HEK293 (cell line): ENCODE measurements at regions not wholly inside any gene's neighbourhood (a gene's known extent, or its start where the extent isn't known, plus 50 kb on each side); places are given as distances from the start of the nearest gene placed in this dataset.
A peak's percentile ranks its signal among the peaks of the same experiment; 100 is the strongest.

Experiments used
- CTCF ChIA-PET: fragments of 350-600 bp; formaldehyde crosslinking; extraction: SDS; loops from one replicate; lab custom pipeline; 2021; ENCODE audit warnings: antibody characterized with exemption; lab: Yijun Ruan, JAX
- POLR2A ChIA-PET: fragments of 300-600 bp; formaldehyde crosslinking; extraction: SDS; loops from one replicate; lab custom pipeline; 2020; ENCODE audit warnings: antibody characterized with exemption, inconsistent platforms; lab: Yijun Ruan, JAX
- H3K27ac ChIP-seq: fragments of 200-500 bp; sonication (Bioruptor generic); 2 replicates; pipeline ENCODE4 v1.5.1; 2014; ENCODE audit warnings: low read depth, low read length, control low read depth, inconsistent platforms; ENCODE audit errors: extremely low read depth
- H3K36me3 ChIP-seq, 2 experiments: fragments of 200-500 bp in 1 of 2; sonication (Bioruptor generic) in 1 of 2; 1 replicate in 1 of 2; 2 replicates in 1 of 2; pipeline ENCODE4 v1.5.1; 2014 to 2017; ENCODE audit warnings: inconsistent platforms in 2 of 2, low read length in 2 of 2; ENCODE audit not compliant: control insufficient read depth in 2 of 2, insufficient read depth in 1 of 2
- H3K4me1 ChIP-seq: fragments of 200-500 bp; sonication (Bioruptor generic); 2 replicates; pipeline ENCODE4 v1.5.1; 2014; ENCODE audit warnings: mild to moderate bottlenecking, low read length, inconsistent platforms; ENCODE audit not compliant: control insufficient read depth, insufficient read depth
- H3K4me3 ChIP-seq: 2 replicates; pipeline ENCODE4 v1.5.1; 2011; ENCODE audit warnings: low read depth, mild to moderate bottlenecking, control low read depth, low read length, moderate library complexity
- H3K9me3 ChIP-seq: fragments of 200-500 bp; sonication (Bioruptor generic); 2 replicates; pipeline ENCODE4 v1.5.1; 2014; ENCODE audit warnings: low read depth, low read length, inconsistent platforms; ENCODE audit not compliant: control insufficient read depth, insufficient read depth
- GLI4 ChIP-seq: fragments of 450-650 bp; formaldehyde crosslinking; IDR thresholded peaks from 2 replicates; pipeline ENCODE4 v1.5.1; 2016; ENCODE audit warnings: missing biosample characterization, missing genetic modification characterization
- GLIS2 ChIP-seq: fragments of 450-650 bp; formaldehyde crosslinking; IDR thresholded peaks from 2 replicates; pipeline ENCODE4 v1.5.1; 2016; ENCODE audit warnings: missing biosample characterization, missing genetic modification characterization
- HIC1 ChIP-seq: fragments of 450-650 bp; formaldehyde crosslinking; IDR thresholded peaks from 2 replicates; pipeline ENCODE4 v1.5.1; 2016; ENCODE audit warnings: missing biosample characterization, missing genetic modification characterization
- HOXA7 ChIP-seq: sonication (generic); formaldehyde crosslinking; IDR thresholded peaks from 2 replicates; pipeline ENCODE4 v1.8.1; 2022; ENCODE audit warnings: missing genetic modification reagents, borderline replicate concordance
- KLF8 ChIP-seq: fragments of 450-650 bp; formaldehyde crosslinking; IDR thresholded peaks from 2 replicates; pipeline ENCODE4 v1.5.1; 2016; ENCODE audit warnings: missing biosample characterization, missing genetic modification characterization
- RBAK ChIP-seq: fragments of 450-650 bp; formaldehyde crosslinking; IDR thresholded peaks from 2 replicates; pipeline ENCODE4 v1.5.1; 2016; ENCODE audit warnings: missing biosample characterization, missing genetic modification characterization
- SETDB1 ChIP-seq: IDR thresholded peaks from one replicate; pipeline ENCODE4 v1.6.1; 2017; ENCODE audit warnings: mild to moderate bottlenecking, low read length, moderate library complexity, mixed read lengths; ENCODE audit not compliant: insufficient read length
- SP7 ChIP-seq: fragments of 450-650 bp; formaldehyde crosslinking; IDR thresholded peaks from 2 replicates; pipeline ENCODE4 v1.5.1; 2016; ENCODE audit warnings: missing biosample characterization, missing genetic modification characterization
- ZBTB7A ChIP-seq: fragments of 450-650 bp; formaldehyde crosslinking; IDR thresholded peaks from 2 replicates; pipeline ENCODE4 v1.5.1; 2016; ENCODE audit warnings: low read depth, missing biosample characterization, missing genetic modification characterization
- ZFP37 ChIP-seq: fragments of 450-650 bp; formaldehyde crosslinking; IDR thresholded peaks from 2 replicates; pipeline ENCODE4 v1.5.1; 2016; ENCODE audit warnings: missing biosample characterization, missing genetic modification characterization
- ZFP41 ChIP-seq: fragments of 450-650 bp; formaldehyde crosslinking; IDR thresholded peaks from 2 replicates; pipeline ENCODE4 v1.5.1; 2016; ENCODE audit warnings: missing biosample characterization, missing genetic modification characterization, borderline replicate concordance
- ZIC2 ChIP-seq: fragments of 450-650 bp; formaldehyde crosslinking; IDR thresholded peaks from 2 replicates; pipeline ENCODE4 v1.5.1; 2016; ENCODE audit warnings: missing biosample characterization, missing genetic modification characterization
- ZNF121 ChIP-seq: fragments of 450-650 bp; formaldehyde crosslinking; IDR thresholded peaks from 2 replicates; pipeline ENCODE4 v1.5.1; 2016; ENCODE audit warnings: missing biosample characterization, missing genetic modification characterization
- ZNF211 ChIP-seq: fragments of 450-650 bp; formaldehyde crosslinking; IDR thresholded peaks from 2 replicates; pipeline ENCODE4 v1.5.1; 2016; ENCODE audit warnings: low read depth, missing biosample characterization, missing genetic modification characterization
- ZNF214 ChIP-seq: fragments of 450-650 bp; formaldehyde crosslinking; IDR thresholded peaks from 2 replicates; pipeline ENCODE4 v1.5.1; 2017; ENCODE audit warnings: missing biosample characterization, mild to moderate bottlenecking, missing genetic modification characterization, borderline replicate concordance
- ZNF274 ChIP-seq, 2 experiments: fragments of 200-500 bp in 1 of 2; fragments of 450-650 bp in 1 of 2; sonication (Bioruptor generic) in 1 of 2; formaldehyde crosslinking in 1 of 2; IDR thresholded peaks; 2 replicates each; pipeline versions ENCODE4 v1.5.1 to v1.6.1; 2014 to 2016; ENCODE audit warnings: borderline replicate concordance in 1 of 2, inconsistent platforms in 1 of 2, low read length in 1 of 2, missing biosample characterization in 1 of 2, missing genetic modification characterization in 1 of 2
- ZNF529 ChIP-seq: fragments of 450-650 bp; formaldehyde crosslinking; IDR thresholded peaks from 2 replicates; pipeline ENCODE4 v1.5.1; 2017; ENCODE audit warnings: missing genetic modification characterization, missing biosample characterization; ENCODE audit not compliant: insufficient replicate concordance
- ZNF596 ChIP-seq: fragments of 450-650 bp; IDR thresholded peaks from 2 replicates; pipeline ENCODE4 v1.5.0; 2018; ENCODE audit warnings: missing biosample characterization, mild to moderate bottlenecking, missing genetic modification characterization, moderate library complexity
- ZNF629 ChIP-seq: fragments of 450-650 bp; formaldehyde crosslinking; IDR thresholded peaks from 2 replicates; pipeline ENCODE4 v1.5.1; 2017; ENCODE audit warnings: missing biosample characterization, missing genetic modification characterization
- ZNF660 ChIP-seq: fragments of 450-650 bp; IDR thresholded peaks from 2 replicates; pipeline ENCODE4 v1.5.1; 2018; ENCODE audit warnings: missing biosample characterization, mild to moderate bottlenecking, missing genetic modification characterization
- ZNF692 ChIP-seq: fragments of 450-650 bp; formaldehyde crosslinking; IDR thresholded peaks from 2 replicates; pipeline ENCODE4 v1.5.1; 2016; ENCODE audit warnings: missing biosample characterization, missing genetic modification characterization
- ZNF768 ChIP-seq: fragments of 450-650 bp; formaldehyde crosslinking; IDR thresholded peaks from 2 replicates; pipeline ENCODE4 v1.5.1; 2018; ENCODE audit warnings: missing biosample characterization, mild to moderate bottlenecking, missing genetic modification characterization
- TF ChIP-seq, protein P1 (sequence below): fragments of 450-650 bp; formaldehyde crosslinking; IDR thresholded peaks from 2 replicates; pipeline ENCODE4 v1.5.1; 2016; ENCODE audit warnings: missing biosample characterization, missing genetic modification characterization
- TF ChIP-seq, protein P2 (sequence below): fragments of 450-650 bp; formaldehyde crosslinking; IDR thresholded peaks from 2 replicates; pipeline ENCODE4 v1.5.1; 2016; ENCODE audit warnings: missing biosample characterization, missing genetic modification characterization

- H3K4me1 ChIP-seq, result no peaks in the 10 kb centered on the region
- TF ChIP-seq ZNF121 (tag by site-specific recombination) (no peak), SETDB1 (peak; percentile 48), ZFP37 (tag by site-specific recombination) (no peak), ZNF768 (no peak)
- TF ChIP-seq, protein P1, sequence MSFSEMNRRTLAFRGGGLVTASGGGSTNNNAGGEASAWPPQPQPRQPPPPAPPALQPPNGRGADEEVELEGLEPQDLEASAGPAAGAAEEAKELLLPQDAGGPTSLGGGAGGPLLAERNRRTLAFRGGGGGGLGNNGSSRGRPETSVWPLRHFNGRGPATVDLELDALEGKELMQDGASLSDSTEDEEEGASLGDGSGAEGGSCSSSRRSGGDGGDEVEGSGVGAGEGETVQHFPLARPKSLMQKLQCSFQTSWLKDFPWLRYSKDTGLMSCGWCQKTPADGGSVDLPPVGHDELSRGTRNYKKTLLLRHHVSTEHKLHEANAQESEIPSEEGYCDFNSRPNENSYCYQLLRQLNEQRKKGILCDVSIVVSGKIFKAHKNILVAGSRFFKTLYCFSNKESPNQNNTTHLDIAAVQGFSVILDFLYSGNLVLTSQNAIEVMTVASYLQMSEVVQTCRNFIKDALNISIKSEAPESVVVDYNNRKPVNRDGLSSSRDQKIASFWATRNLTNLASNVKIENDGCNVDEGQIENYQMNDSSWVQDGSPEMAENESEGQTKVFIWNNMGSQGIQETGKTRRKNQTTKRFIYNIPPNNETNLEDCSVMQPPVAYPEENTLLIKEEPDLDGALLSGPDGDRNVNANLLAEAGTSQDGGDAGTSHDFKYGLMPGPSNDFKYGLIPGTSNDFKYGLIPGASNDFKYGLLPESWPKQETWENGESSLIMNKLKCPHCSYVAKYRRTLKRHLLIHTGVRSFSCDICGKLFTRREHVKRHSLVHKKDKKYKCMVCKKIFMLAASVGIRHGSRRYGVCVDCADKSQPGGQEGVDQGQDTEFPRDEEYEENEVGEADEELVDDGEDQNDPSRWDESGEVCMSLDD (tag by site-specific recombination), result no peak
- no peak overlapping the region for H3K27ac ChIP-seq
- H3K36me3 ChIP-seq, result no peaks in the 10 kb centered on the region
- ChIA-PET CTCF (interaction anchor here (0.7 kb wide), 1 partner anchor 11 kb away, joined by 4 read pairs; no protein-coding TSS in a partner anchor), POLR2A (no interaction called here)
- no peaks in the 10 kb centered on the region for H3K9me3 ChIP-seq
- H3K4me3 ChIP-seq, result no peak overlapping the region
These were observed 118.4 kb upstream of the SESN3 start for GRCh38 chr11:95349345-95349942.

GRCh38 chr11:95346265-95346664 lies 115.3 kb upstream of the SESN3 start:
- CTCF ChIA-PET, result no interaction called here
- H3K9me3 ChIP-seq, result no peaks in the 10 kb centered on the region
- TF ChIP-seq ZNF596, result no peak
- no peak for TF ChIP-seq ZNF274 (IDR thresholded peaks at IDR 0.05; ENCODE audit: low read length)
- TF ChIP-seq ZNF274 (tag by site-specific recombination; IDR thresholded peaks at IDR 0.05; ENCODE audit: borderline replicate concordance), result no peak
- no peak for TF ChIP-seq ZNF211
- TF ChIP-seq ZFP41 (tag by site-specific recombination), result no peak
- TF ChIP-seq KLF8 (tag by site-specific recombination), result no peak
- no peak for TF ChIP-seq RBAK (tag by site-specific recombination)
- no peak for TF ChIP-seq HOXA7 (CRISPR knock-in tag)
- TF ChIP-seq ZNF214 (tag by site-specific recombination), result no peak
- TF ChIP-seq ZIC2, result no peak
- TF ChIP-seq SP7 (tag by site-specific recombination), result no peak
- H3K27ac ChIP-seq, result no peak overlapping the region
- no peak overlapping the region for H3K4me3 ChIP-seq
- no peaks in the 10 kb centered on the region for H3K36me3 ChIP-seq
- POLR2A ChIA-PET, result no interaction called here
- H3K4me1 ChIP-seq, result no peaks in the 10 kb centered on the region

DNA sequence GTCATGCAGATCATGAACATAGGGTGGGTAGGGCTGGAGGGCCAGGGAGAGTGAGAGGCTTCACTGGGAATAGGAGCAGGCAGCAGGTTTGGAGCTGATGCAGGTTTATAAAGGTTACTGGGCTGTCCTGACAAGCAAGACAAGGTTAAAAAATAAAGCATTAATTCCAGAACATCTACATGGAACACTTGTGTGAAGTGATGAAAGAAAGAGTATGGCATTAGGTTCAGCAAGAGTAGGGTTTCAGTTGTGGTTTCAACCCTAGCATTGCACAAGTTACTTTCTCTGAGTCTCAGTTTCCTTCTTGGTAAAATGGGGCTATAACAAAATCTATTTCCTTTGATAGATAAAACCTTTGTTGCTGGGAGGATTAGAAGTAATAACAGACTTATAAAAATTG lies 114.6 kb upstream of the SESN3 start:
- no peaks in the 10 kb centered on the region for H3K36me3 ChIP-seq
- H3K4me1 ChIP-seq, result no peaks in the 10 kb centered on the region
- CTCF ChIA-PET, result no interaction called here
- POLR2A ChIA-PET, result no interaction called here
- TF ChIP-seq HIC1 (tag by site-specific recombination) (no peak), ZNF692 (tag by site-specific recombination) (no peak), GLI4 (tag by site-specific recombination) (no peak), ZBTB7A (tag by site-specific recombination) (no peak), ZNF529 (tag by site-specific recombination) (no peak), RBAK (tag by site-specific recombination) (no peak), ZNF629 (tag by site-specific recombination) (no peak), ZNF660 (tag by site-specific recombination) (no peak), GLIS2 (tag by site-specific recombination) (no peak)
- TF ChIP-seq, protein P2, sequence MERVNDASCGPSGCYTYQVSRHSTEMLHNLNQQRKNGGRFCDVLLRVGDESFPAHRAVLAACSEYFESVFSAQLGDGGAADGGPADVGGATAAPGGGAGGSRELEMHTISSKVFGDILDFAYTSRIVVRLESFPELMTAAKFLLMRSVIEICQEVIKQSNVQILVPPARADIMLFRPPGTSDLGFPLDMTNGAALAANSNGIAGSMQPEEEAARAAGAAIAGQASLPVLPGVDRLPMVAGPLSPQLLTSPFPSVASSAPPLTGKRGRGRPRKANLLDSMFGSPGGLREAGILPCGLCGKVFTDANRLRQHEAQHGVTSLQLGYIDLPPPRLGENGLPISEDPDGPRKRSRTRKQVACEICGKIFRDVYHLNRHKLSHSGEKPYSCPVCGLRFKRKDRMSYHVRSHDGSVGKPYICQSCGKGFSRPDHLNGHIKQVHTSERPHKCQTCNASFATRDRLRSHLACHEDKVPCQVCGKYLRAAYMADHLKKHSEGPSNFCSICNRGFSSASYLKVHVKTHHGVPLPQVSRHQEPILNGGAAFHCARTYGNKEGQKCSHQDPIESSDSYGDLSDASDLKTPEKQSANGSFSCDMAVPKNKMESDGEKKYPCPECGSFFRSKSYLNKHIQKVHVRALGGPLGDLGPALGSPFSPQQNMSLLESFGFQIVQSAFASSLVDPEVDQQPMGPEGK (tag by site-specific recombination), result no peak
- TF ChIP-seq, all 188 proteins: peak for 0
- H3K27ac ChIP-seq, result no peak overlapping the region
- H3K9me3 ChIP-seq, result no peaks in the 10 kb centered on the region
- no peak overlapping the region for H3K4me3 ChIP-seq
